Left lung (tissue), 4 donors: ENCODE measurements at regions not wholly inside any gene's neighbourhood (a gene's known extent, or its start where the extent isn't known, plus 50 kb on each side); places are given as distances from the start of the nearest gene placed in this dataset.

Source experiments
- ATAC-seq: fragments of 200-7000 bp; cut with Tn5 transposase; one replicate; pipeline ENCODE4 v1.9.1; 2020; ENCODE audit warnings: moderate library complexity
- DNase-seq, 4 donors: peaks; one replicate each; pipeline ENCODE4 v3.0.0-alpha.2; 2013 to 2020
- H3K27ac ChIP-seq, 2 donors: fragments of 200-600 bp; sonication (generic) in 1 of 2; one replicate each; pipeline versions ENCODE4 v1.5.0 to v1.8.0; 2020 to 2021
- H3K27me3 ChIP-seq, 2 donors: fragments of 200-600 bp; sonication (generic) in 1 of 2; one replicate each; pipeline versions ENCODE4 v1.5.0 to v1.8.0; 2020 to 2021
- H3K36me3 ChIP-seq, 2 donors: fragments of 200-600 bp; sonication (generic) in 1 of 2; one replicate each; pipeline versions ENCODE4 v1.5.0 to v1.8.0; 2020 to 2021
- H3K4me1 ChIP-seq, 2 donors: fragments of 200-600 bp; one replicate each; pipeline ENCODE4 v1.8.0; 2021
- H3K4me3 ChIP-seq, 2 donors: fragments of 200-600 bp; sonication (generic) in 1 of 2; one replicate each; pipeline versions ENCODE4 v1.5.0 to v1.8.0; 2020 to 2021; ENCODE audit warnings: mild to moderate bottlenecking in 1 of 2
- H3K9me3 ChIP-seq, 2 donors: fragments of 200-600 bp; sonication (generic) in 1 of 2; one replicate each; pipeline versions ENCODE4 v1.5.0 to v1.8.0; 2020 to 2021
- CTCF ChIP-seq, 2 donors: fragments of 200-600 bp; sonication (generic) in 1 of 2; IDR thresholded peaks; one replicate each; pipeline versions ENCODE4 v1.5.0 to v1.8.0; 2021; ENCODE audit warnings: antibody characterized with exemption in 2 of 2
- intact Hi-C, 2 donors: fragments of 100-400 bp; cut with DNase I; formaldehyde crosslinking; loops; one replicate each; pipeline versions ENCODE4 v1.11.2 to v1.14.2; 2022
- donor health status: DM: no; HTN: yes; CAD: no.
- donor health status: DM: no; HTN: no; CAD: no.

GRCh38 chr1:3984586-3984985 lies 84.5 kb upstream of the C1orf174 start:
- Histone ChIP-seq H3K4me3 (no peak overlapping the region), H3K27me3 (peaks cover 0 to 47% of the 10 kb centered on the region in 2 donors), H3K4me1 (no peaks in the 10 kb centered on the region), H3K27ac (no peak overlapping the region), H3K9me3 (no peaks in the 10 kb centered on the region), H3K36me3 (no peaks in the 10 kb centered on the region)
- DNase-seq (no peak), ATAC-seq (no peak)
- TF ChIP-seq CTCF (IDR thresholded peaks at IDR 0.05), result no peak
- intact Hi-C loops, result no loop called here

- no peaks in the 10 kb centered on the region for H3K36me3 ChIP-seq
- H3K9me3 ChIP-seq, result no peaks in the 10 kb centered on the region
- no peak overlapping the region for H3K27ac ChIP-seq
- DNase-seq (no peak), ATAC-seq (no peak)
- intact Hi-C loops, result no loop called here
- H3K4me1 ChIP-seq, result no peaks in the 10 kb centered on the region
- H3K27me3 ChIP-seq, result peaks cover 0 to 38% of the 10 kb centered on the region in 2 donors
- no peak for TF ChIP-seq CTCF (IDR thresholded peaks at IDR 0.05)
- H3K4me3 ChIP-seq, result no peak overlapping the region
Observed at GRCh38 chr1:3986686-3987218, 86.7 kb upstream of the C1orf174 start.

GRCh38 chr1:3987669-3988235 lies 87.7 kb upstream of the C1orf174 start:
- no peak for TF ChIP-seq CTCF (IDR thresholded peaks at IDR 0.05)
- no peaks in the 10 kb centered on the region for H3K9me3 ChIP-seq
- ATAC-seq, result no peak
- no peaks in the 10 kb centered on the region for H3K36me3 ChIP-seq
- H3K4me1 ChIP-seq, result no peaks in the 10 kb centered on the region
- intact Hi-C loops, result no loop called here
- no peak overlapping the region for H3K27ac ChIP-seq
- no peak for DNase-seq
- H3K4me3 ChIP-seq, result no peak overlapping the region
- H3K27me3 ChIP-seq, result peaks cover 0 to 29% of the 10 kb centered on the region in 2 donors

DNA sequence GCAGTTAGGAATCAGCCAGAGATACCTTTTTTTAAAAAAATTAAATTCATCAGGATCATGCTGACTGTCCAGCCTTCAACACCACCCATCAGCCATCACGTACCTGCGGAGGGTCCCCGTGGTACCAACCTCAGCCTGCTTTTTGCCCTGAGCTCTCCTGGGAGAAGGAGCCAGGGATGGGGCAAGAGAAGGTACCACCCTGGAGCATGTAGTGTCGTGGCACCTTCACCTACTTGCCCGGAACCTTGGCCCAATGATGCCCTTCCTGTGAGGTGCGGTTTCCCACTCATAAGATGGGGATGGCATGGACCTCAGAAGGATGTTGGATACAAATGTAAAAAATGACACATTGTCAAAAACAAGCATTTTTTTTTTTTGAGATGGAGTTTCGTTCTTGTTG lies 88.4 kb upstream of the C1orf174 start:
- Histone ChIP-seq H3K27ac (no peak overlapping the region), H3K4me1 (no peaks in the 10 kb centered on the region), H3K27me3 (peaks cover 0 to 22% of the 10 kb centered on the region in 2 donors), H3K9me3 (no peaks in the 10 kb centered on the region), H3K36me3 (no peaks in the 10 kb centered on the region), H3K4me3 (no peak overlapping the region)
- intact Hi-C loops, result no loop called here
- DNase-seq (no peak), ATAC-seq (no peak)
- TF ChIP-seq CTCF (IDR thresholded peaks at IDR 0.05), result no peak

DNA sequence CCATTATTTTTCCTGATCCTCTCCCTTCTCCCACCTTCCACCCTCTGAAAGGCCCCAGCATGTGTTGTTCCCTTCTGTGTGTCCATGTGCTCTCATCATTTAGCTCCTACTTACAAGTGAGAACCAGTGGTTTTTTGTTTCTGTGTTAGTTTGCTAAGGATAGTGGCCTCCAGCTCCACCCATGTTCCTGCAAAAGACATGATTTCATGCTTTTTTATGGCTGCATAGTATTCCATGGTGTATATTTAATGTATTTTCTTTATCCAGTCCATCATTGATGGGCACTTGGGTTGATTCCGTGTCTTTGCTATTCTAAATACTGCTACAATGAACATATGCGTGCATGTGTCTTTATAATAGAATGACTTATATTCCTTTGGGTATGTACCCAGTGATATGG lies 89.4 kb upstream of the C1orf174 start:
- no peak for TF ChIP-seq CTCF (IDR thresholded peaks at IDR 0.05)
- peaks cover 0 to 20% of the 10 kb centered on the region in 2 donors for H3K27me3 ChIP-seq
- H3K27ac ChIP-seq, result no peak overlapping the region
- intact Hi-C loops, result no loop called here
- H3K36me3 ChIP-seq, result no peaks in the 10 kb centered on the region
- H3K4me1 ChIP-seq, result no peaks in the 10 kb centered on the region
- no peak overlapping the region for H3K4me3 ChIP-seq
- DNase-seq (no peak), ATAC-seq (no peak)
- no peaks in the 10 kb centered on the region for H3K9me3 ChIP-seq
